ENCODE measurements at regions not wholly inside any gene's neighbourhood (a gene's known extent, or its start where the extent isn't known, plus 50 kb on each side); places are given as distances from the start of the nearest gene placed in this dataset.

DNA sequence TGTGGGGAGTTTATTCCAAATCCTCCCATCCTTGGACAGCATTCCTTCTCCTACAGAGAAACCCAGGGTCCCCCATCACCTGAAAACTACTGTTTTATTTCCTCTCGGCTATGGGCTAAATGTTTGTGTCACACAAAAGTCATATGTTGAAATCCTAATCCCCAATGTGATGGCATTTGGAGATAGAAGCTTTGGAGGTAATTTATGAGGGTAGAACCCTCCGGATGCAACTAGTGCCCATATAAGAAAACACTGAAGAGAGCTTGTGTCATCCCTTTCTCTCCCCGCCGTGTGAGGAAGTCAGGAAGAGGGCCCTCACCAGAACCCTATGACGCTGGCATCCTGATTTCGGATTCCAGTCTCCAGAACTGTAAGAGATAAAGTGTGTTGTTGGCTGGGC, 127.8 kb upstream of the NOCT start:
- TF ChIP-seq, protein P1, sequence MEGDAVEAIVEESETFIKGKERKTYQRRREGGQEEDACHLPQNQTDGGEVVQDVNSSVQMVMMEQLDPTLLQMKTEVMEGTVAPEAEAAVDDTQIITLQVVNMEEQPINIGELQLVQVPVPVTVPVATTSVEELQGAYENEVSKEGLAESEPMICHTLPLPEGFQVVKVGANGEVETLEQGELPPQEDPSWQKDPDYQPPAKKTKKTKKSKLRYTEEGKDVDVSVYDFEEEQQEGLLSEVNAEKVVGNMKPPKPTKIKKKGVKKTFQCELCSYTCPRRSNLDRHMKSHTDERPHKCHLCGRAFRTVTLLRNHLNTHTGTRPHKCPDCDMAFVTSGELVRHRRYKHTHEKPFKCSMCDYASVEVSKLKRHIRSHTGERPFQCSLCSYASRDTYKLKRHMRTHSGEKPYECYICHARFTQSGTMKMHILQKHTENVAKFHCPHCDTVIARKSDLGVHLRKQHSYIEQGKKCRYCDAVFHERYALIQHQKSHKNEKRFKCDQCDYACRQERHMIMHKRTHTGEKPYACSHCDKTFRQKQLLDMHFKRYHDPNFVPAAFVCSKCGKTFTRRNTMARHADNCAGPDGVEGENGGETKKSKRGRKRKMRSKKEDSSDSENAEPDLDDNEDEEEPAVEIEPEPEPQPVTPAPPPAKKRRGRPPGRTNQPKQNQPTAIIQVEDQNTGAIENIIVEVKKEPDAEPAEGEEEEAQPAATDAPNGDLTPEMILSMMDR (optimal IDR thresholded peaks at IDR 0.05 in 1 of 3, IDR thresholded peaks at IDR 0.05 in 1 of 3, conservative IDR thresholded peaks at IDR 0.05 in 1 of 3; ENCODE audit: extremely low read depth in 1 of 3, insufficient read depth in 2 of 3, low read length in 3 of 3): no peak
- no peak for TF ChIP-seq EZH2 (IDR thresholded peaks at IDR 0.05; ENCODE audit: low read length)
